Thoracic aorta (tissue), 2 donors: ENCODE measurements at regions not wholly inside any gene's neighbourhood (a gene's known extent, or its start where the extent isn't known, plus 50 kb on each side); places are given as distances from the start of the nearest gene placed in this dataset.

ENCODE experiments used
- ATAC-seq: fragments of 150-250 bp; one replicate; pipeline ENCODE4 v1.8.0; 2017; ENCODE audit warnings: low read depth; ENCODE audit not compliant: insufficient number of reproducible peaks, low FRiP score
- DNase-seq: peaks from one replicate; pipeline ENCODE4 v3.0.0-alpha.2; 2020; ENCODE audit warnings: low spot score
- H3K27ac ChIP-seq, 2 donors: fragments of 200-600 bp; sonication (generic); 1 replicate in 1 of 2; 2 replicates in 1 of 2; pipeline ENCODE4 v1.5.1; 2016; ENCODE audit warnings: mild to moderate bottlenecking in 2 of 2, moderate library complexity in 2 of 2
- H3K27me3 ChIP-seq: fragments of 200-600 bp; sonication (generic); replicated peaks from 2 replicates; pipeline ENCODE4 v1.6.0; 2016; ENCODE audit warnings: mild to moderate bottlenecking; ENCODE audit not compliant: insufficient read depth
- H3K36me3 ChIP-seq: fragments of 200-600 bp; sonication (generic); one replicate; pipeline ENCODE4 v1.5.1; 2016
- H3K4me1 ChIP-seq, 2 donors: fragments of 200-600 bp; sonication (generic); 1 replicate in 1 of 2; 2 replicates in 1 of 2; pipeline versions ENCODE4 v1.5.1 to v1.6.0; 2016; ENCODE audit warnings: low read depth in 2 of 2, mild to moderate bottlenecking in 1 of 2; ENCODE audit not compliant: control insufficient read depth in 1 of 2
- H3K4me3 ChIP-seq: fragments of 200-600 bp; sonication (generic); 2 replicates; pipeline ENCODE4 v1.5.1; 2016; ENCODE audit warnings: mild to moderate bottlenecking
- H3K9me3 ChIP-seq: fragments of 200-600 bp; sonication (generic); 2 replicates; pipeline ENCODE4 v1.5.1; 2016
- TF ChIP-seq, protein P1 (sequence below): fragments of 200-600 bp; sonication (generic); IDR thresholded peaks from one replicate; pipeline ENCODE4 v1.5.1; 2019; ENCODE audit warnings: antibody characterized with exemption

DNA sequence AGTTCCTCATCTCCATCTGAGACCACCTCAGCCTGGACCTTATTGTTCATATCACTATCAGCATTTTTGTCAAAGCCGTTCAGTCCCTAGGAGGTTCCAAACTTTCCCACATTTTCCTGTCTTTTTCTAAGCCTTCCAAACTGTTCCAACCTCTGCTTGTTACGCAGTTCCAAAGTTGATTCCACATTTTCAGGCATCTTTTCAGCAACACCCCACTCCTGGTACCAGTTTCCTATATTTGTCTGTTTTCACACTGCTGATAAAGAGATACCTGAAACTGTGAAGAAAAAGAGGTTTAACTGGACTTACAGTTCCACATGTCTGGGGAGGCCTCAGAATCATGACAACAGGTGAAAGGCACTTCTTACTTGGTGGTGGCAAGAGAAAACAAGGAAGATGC lies 622.1 kb downstream of the MAT2B start:
- peaks cover 4% of the 10 kb centered on the region for H3K9me3 ChIP-seq
- no peaks in the 10 kb centered on the region for H3K36me3 ChIP-seq
- H3K27me3 ChIP-seq = no peaks in the 10 kb centered on the region
- ATAC-seq (no peak), DNase-seq (no peak)
- no peaks in the 10 kb centered on the region for H3K4me1 ChIP-seq
- TF ChIP-seq, protein P1, sequence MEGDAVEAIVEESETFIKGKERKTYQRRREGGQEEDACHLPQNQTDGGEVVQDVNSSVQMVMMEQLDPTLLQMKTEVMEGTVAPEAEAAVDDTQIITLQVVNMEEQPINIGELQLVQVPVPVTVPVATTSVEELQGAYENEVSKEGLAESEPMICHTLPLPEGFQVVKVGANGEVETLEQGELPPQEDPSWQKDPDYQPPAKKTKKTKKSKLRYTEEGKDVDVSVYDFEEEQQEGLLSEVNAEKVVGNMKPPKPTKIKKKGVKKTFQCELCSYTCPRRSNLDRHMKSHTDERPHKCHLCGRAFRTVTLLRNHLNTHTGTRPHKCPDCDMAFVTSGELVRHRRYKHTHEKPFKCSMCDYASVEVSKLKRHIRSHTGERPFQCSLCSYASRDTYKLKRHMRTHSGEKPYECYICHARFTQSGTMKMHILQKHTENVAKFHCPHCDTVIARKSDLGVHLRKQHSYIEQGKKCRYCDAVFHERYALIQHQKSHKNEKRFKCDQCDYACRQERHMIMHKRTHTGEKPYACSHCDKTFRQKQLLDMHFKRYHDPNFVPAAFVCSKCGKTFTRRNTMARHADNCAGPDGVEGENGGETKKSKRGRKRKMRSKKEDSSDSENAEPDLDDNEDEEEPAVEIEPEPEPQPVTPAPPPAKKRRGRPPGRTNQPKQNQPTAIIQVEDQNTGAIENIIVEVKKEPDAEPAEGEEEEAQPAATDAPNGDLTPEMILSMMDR = no peak
- H3K4me3 ChIP-seq = no peak overlapping the region
- no peak overlapping the region for H3K27ac ChIP-seq

DNA sequence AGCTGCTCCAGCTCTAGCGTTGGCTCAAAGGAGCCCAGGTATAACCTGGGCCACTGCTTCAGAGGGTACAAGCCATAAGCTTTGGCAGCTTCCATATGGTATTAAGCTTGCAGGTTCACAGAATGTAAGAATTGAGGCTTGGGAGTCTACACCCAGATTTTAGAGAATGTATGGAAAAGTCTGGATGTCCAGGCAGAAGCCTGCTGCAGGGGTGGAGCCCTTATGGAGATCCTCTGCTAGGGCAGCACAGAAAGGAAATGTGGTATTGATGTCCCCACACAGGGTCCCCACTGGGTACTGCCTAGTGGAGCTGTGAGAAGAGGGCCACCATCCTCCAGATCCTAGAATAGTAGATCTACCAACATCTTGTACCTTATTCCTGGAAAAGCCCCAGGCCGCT lies 626.9 kb downstream of the MAT2B start:
- TF ChIP-seq, protein P1 = no peak
- no peaks in the 10 kb centered on the region for H3K4me1 ChIP-seq
- H3K27me3 ChIP-seq = no peaks in the 10 kb centered on the region
- no peak overlapping the region for H3K27ac ChIP-seq
- no peaks in the 10 kb centered on the region for H3K36me3 ChIP-seq
- DNase-seq (no peak), ATAC-seq (no peak)
- H3K4me3 ChIP-seq = no peak overlapping the region
- H3K9me3 ChIP-seq = peaks cover 3% of the 10 kb centered on the region

DNA sequence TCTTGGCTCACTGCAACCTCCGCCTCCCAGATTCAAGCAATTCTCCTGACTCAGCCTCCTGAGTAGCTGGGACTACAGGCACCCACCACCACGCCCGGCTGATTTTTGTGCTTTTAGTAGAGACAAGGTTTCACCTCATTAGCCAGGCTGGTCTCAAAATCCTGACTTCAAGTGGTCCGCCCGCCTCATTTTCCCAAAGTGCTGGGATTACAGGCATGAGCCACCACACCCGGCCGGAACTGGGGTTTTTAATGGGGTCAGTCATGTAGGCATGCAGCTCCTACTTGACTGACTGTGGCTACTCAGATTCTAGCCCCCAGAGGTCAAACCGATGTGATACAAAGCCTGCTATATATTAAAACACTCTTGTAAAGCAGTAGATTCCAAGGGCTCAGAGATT lies 631.7 kb downstream of the MAT2B start:
- no peak overlapping the region for H3K4me3 ChIP-seq
- TF ChIP-seq, protein P1 = no peak
- H3K4me1 ChIP-seq = no peaks in the 10 kb centered on the region
- H3K9me3 ChIP-seq = no peaks in the 10 kb centered on the region
- H3K27ac ChIP-seq = no peak overlapping the region
- H3K27me3 ChIP-seq = no peaks in the 10 kb centered on the region
- H3K36me3 ChIP-seq = no peaks in the 10 kb centered on the region
- no peak for ATAC-seq
- DNase-seq = no peak

DNA sequence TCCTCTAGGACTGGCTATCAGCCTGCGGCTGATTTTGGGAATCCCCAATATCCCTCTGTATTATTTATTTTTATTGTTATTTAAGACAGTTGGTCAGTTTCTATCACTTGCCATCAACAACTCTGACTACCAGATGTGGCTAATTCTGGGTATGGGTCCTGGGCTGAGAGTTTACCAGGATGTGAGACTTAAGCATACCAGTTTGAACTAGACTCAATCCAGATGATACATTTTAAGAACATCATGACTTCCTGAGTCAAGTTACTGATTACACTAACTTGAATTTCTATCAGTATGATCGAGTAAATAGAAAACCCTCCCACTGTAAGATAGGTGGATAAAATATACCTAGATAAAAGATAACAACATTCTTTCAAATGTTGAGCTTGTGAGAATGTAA lies 634.0 kb downstream of the MAT2B start:
- Histone ChIP-seq H3K27me3 (no peaks in the 10 kb centered on the region), H3K9me3 (no peaks in the 10 kb centered on the region), H3K4me3 (no peak overlapping the region), H3K36me3 (no peaks in the 10 kb centered on the region), H3K27ac (no peak overlapping the region), H3K4me1 (no peaks in the 10 kb centered on the region)
- no peak for ATAC-seq
- no peak for DNase-seq
- TF ChIP-seq, protein P1 = no peak

DNA sequence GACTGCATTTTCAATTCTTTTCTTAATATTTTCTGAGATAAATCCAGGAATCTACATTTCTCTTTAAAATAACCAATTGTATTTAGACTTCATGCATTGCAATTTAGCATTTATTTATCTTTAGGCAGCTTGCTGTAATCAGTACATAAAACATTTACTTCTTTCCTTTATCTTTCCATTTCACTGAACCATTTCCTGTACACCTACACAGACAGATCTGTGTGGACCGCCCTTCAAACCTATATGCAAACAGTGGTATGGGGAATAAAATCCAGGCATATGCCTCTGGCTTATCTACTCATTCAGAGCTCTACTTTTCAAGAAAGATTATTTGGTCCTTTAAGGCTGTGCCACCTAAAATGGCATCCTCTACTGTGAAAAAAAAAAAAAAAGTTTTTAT lies 640.0 kb downstream of the MAT2B start:
- no peaks in the 10 kb centered on the region for H3K9me3 ChIP-seq
- ATAC-seq (no peak), DNase-seq (no peak)
- H3K4me1 ChIP-seq = no peaks in the 10 kb centered on the region
- H3K36me3 ChIP-seq = no peaks in the 10 kb centered on the region
- H3K4me3 ChIP-seq = no peak overlapping the region
- no peaks in the 10 kb centered on the region for H3K27me3 ChIP-seq
- TF ChIP-seq, protein P1 = no peak
- no peak overlapping the region for H3K27ac ChIP-seq
